Effector memory CD8-positive, alpha-beta T cell (primary cell): ENCODE measurements at regions not wholly inside any gene's neighbourhood (a gene's known extent, or its start where the extent isn't known, plus 50 kb on each side); places are given as distances from the start of the nearest gene placed in this dataset.

ENCODE experiments used
- ATAC-seq: fragments of 150-1000 bp; cut with Tn5 transposase; replicated peaks from 2 replicates; pipeline ENCODE4 v1.10.0; 2021; ENCODE audit warnings: mild to moderate bottlenecking, moderate library complexity
- DNase-seq, 3 experiments: peaks; one replicate each; pipeline ENCODE4 v3.0.0; 2021
- H3K27ac Mint-ChIP-seq, 2 donors: one replicate each; pipeline ENCODE4 v1.8.0; 2022; ENCODE audit warnings: mild to moderate bottlenecking in 2 of 2, mixed read lengths in 2 of 2, moderate library complexity in 2 of 2
- H3K27me3 Mint-ChIP-seq, 2 donors: one replicate each; pipeline ENCODE4 v1.8.0; 2022; ENCODE audit warnings: mixed read lengths in 2 of 2
- H3K36me3 Mint-ChIP-seq: one replicate; pipeline ENCODE4 v1.8.0; 2022; ENCODE audit warnings: mild to moderate bottlenecking, moderate library complexity, mixed read lengths; ENCODE audit not compliant: insufficient read depth
- H3K4me1 Mint-ChIP-seq, 2 donors: one replicate each; pipeline ENCODE4 v1.8.0; 2022; ENCODE audit warnings: low read depth in 2 of 2, mixed read lengths in 2 of 2
- H3K4me3 Mint-ChIP-seq, 2 donors: one replicate each; pipeline ENCODE4 v1.8.0; 2022; ENCODE audit warnings: mild to moderate bottlenecking in 2 of 2, mixed read lengths in 2 of 2, moderate library complexity in 2 of 2
- H3K9me3 Mint-ChIP-seq, 2 donors: one replicate each; pipeline ENCODE4 v1.8.0; 2022; ENCODE audit warnings: mixed read lengths in 2 of 2

- Mint-ChIP-seq H3K4me3 (no peak overlapping the region), H3K4me1 (no peaks in the 10 kb centered on the region), H3K27me3 (no peaks in the 10 kb centered on the region), H3K36me3 (no peaks in the 10 kb centered on the region), H3K9me3 (peaks cover under 1 to 11% of the 10 kb centered on the region in 2 donors), H3K27ac (no peak overlapping the region)
- DNase-seq (no peak), ATAC-seq (no peak)
Observed at GRCh38 chr9:31783491-31783890, 601.0 kb upstream of the ACO1 start.

- H3K4me1 Mint-ChIP-seq, result no peaks in the 10 kb centered on the region
- H3K4me3 Mint-ChIP-seq, result no peak overlapping the region
- DNase-seq (no peak), ATAC-seq (no peak)
- no peak overlapping the region for H3K27ac Mint-ChIP-seq
- no peaks in the 10 kb centered on the region for H3K9me3 Mint-ChIP-seq
- H3K27me3 Mint-ChIP-seq, result no peaks in the 10 kb centered on the region
- no peaks in the 10 kb centered on the region for H3K36me3 Mint-ChIP-seq
Observed at GRCh38 chr9:31790720-31791119, 593.7 kb upstream of the ACO1 start.

DNA sequence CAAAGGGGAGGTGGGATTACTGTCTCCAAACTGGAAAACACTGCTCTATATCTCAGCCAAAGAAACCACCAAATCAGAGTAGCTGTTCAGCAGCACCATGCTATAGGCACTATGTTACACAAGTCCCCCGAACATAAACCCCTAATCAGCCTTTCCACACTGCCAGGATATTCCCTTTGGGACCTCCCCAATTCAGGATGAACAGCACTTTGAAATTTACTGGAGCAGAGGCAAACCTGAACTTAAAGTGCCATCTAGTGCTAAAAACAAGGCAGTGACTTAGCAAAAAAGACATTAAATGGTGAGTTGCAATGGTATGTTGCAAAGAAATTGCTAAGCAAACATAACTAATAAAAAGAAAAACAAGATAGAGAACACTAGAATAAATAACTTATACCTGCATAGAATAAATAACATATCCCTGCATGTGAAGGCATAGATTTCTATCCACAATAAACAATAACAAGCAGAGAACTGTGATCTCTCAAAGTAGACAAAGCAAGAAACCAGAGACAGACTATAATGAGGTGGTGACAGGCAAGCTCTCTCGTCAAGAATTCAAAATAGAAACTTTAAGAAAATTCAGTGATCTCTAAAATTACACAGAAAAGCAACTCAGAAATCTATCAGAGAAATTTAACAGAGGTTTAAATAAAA lies 584.4 kb upstream of the ACO1 start:
- H3K36me3 Mint-ChIP-seq, result no peaks in the 10 kb centered on the region
- no peak overlapping the region for H3K27ac Mint-ChIP-seq
- H3K27me3 Mint-ChIP-seq, result no peaks in the 10 kb centered on the region
- DNase-seq (no peak), ATAC-seq (no peak)
- no peaks in the 10 kb centered on the region for H3K9me3 Mint-ChIP-seq
- no peaks in the 10 kb centered on the region for H3K4me1 Mint-ChIP-seq
- no peak overlapping the region for H3K4me3 Mint-ChIP-seq

- no peak overlapping the region for H3K4me3 Mint-ChIP-seq
- H3K9me3 Mint-ChIP-seq, result peaks cover 0 to 1% of the 10 kb centered on the region in 2 donors
- no peaks in the 10 kb centered on the region for H3K4me1 Mint-ChIP-seq
- peaks cover 7 to 22% of the 10 kb centered on the region in 2 donors for H3K27me3 Mint-ChIP-seq
- no peak for ATAC-seq
- DNase-seq, result no peak
- H3K36me3 Mint-ChIP-seq, result no peaks in the 10 kb centered on the region
- H3K27ac Mint-ChIP-seq, result no peak overlapping the region
Observed at GRCh38 chr9:31807574-31808256, 576.7 kb upstream of the ACO1 start.

GRCh38 chr9:31808766-31809165 lies 575.7 kb upstream of the ACO1 start:
- H3K4me1 Mint-ChIP-seq, result no peaks in the 10 kb centered on the region
- H3K4me3 Mint-ChIP-seq, result no peak overlapping the region
- no peak overlapping the region for H3K27ac Mint-ChIP-seq
- DNase-seq (no peak), ATAC-seq (no peak)
- peaks cover 7 to 22% of the 10 kb centered on the region in 2 donors for H3K27me3 Mint-ChIP-seq
- H3K9me3 Mint-ChIP-seq, result peaks cover 0 to 1% of the 10 kb centered on the region in 2 donors
- H3K36me3 Mint-ChIP-seq, result no peaks in the 10 kb centered on the region

DNA sequence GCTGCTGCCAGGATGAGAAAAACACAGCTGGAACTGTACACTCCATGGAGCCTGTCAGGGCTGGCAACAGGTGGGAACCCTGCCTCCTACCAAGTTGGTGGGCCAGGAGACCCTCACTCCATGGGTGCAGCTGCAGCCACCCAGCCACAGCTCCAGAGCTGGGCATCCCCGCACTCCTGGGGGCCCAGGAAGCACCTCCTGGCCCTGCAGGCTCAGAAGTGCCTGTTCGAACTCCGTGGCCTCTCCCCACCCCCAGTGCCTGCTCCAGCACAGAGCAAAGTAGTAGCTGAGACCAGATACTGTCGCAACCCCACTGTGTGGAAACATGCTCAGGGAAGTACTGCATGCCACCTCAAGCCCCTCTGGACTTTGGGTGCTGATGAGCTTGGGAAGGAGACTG lies 564.0 kb upstream of the ACO1 start:
- peaks cover 0 to 2% of the 10 kb centered on the region in 2 donors for H3K9me3 Mint-ChIP-seq
- H3K27ac Mint-ChIP-seq, result no peak overlapping the region
- no peak overlapping the region for H3K4me3 Mint-ChIP-seq
- DNase-seq (no peak), ATAC-seq (no peak)
- no peaks in the 10 kb centered on the region for H3K4me1 Mint-ChIP-seq
- no peaks in the 10 kb centered on the region for H3K36me3 Mint-ChIP-seq
- peaks cover 0 to 5% of the 10 kb centered on the region in 2 donors for H3K27me3 Mint-ChIP-seq

- no peaks in the 10 kb centered on the region for H3K4me1 Mint-ChIP-seq
- no peak overlapping the region for H3K27ac Mint-ChIP-seq
- peaks cover 0 to 5% of the 10 kb centered on the region in 2 donors for H3K27me3 Mint-ChIP-seq
- no peak for DNase-seq
- H3K4me3 Mint-ChIP-seq, result no peak overlapping the region
- H3K9me3 Mint-ChIP-seq, result peaks cover 0 to 2% of the 10 kb centered on the region in 2 donors
- no peak for ATAC-seq
- no peaks in the 10 kb centered on the region for H3K36me3 Mint-ChIP-seq
Observed at GRCh38 chr9:31821583-31821982, 562.9 kb upstream of the ACO1 start.

- Mint-ChIP-seq H3K27ac (no peak overlapping the region), H3K4me3 (no peak overlapping the region), H3K4me1 (no peaks in the 10 kb centered on the region), H3K9me3 (peaks cover 0 to 4% of the 10 kb centered on the region in 2 donors), H3K36me3 (no peaks in the 10 kb centered on the region), H3K27me3 (peaks cover 0 to 5% of the 10 kb centered on the region in 2 donors)
- no peak for DNase-seq
- no peak for ATAC-seq
Observed at GRCh38 chr9:31823365-31823764, 561.1 kb upstream of the ACO1 start.

GRCh38 chr9:31824860-31825259 lies 559.6 kb upstream of the ACO1 start:
- peaks cover 0 to 5% of the 10 kb centered on the region in 2 donors for H3K27me3 Mint-ChIP-seq
- H3K4me1 Mint-ChIP-seq, result no peaks in the 10 kb centered on the region
- no peak overlapping the region for H3K27ac Mint-ChIP-seq
- DNase-seq, result no peak
- no peaks in the 10 kb centered on the region for H3K36me3 Mint-ChIP-seq
- no peak overlapping the region for H3K4me3 Mint-ChIP-seq
- ATAC-seq, result no peak
- peaks cover 0 to 4% of the 10 kb centered on the region in 2 donors for H3K9me3 Mint-ChIP-seq

DNA sequence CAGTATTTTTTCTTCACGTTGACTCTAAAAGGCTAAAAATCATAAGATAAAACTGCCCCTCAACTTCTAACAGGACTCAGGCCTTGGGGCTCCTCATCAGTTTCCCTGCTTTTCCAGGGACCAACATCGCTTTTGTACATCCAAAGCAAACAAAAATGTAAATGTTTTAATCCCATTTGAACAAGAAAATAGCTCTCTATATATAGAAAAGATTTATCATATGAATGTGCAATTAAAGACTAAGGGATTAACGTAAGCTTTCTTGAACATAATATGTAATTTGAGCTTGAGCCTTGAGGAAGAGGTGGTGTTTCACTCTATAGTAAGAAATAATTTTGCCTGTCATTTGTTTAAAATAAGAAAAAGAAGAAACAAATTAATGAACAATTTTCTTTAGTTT lies 547.2 kb upstream of the ACO1 start:
- Mint-ChIP-seq H3K9me3 (peaks cover 0 to 1% of the 10 kb centered on the region in 2 donors), H3K27ac (no peak overlapping the region), H3K4me3 (no peak overlapping the region), H3K36me3 (no peaks in the 10 kb centered on the region), H3K4me1 (no peaks in the 10 kb centered on the region), H3K27me3 (no peaks in the 10 kb centered on the region)
- DNase-seq (no peak), ATAC-seq (no peak)

GRCh38 chr9:31839273-31839672 lies 545.2 kb upstream of the ACO1 start:
- ATAC-seq, result no peak
- Mint-ChIP-seq H3K36me3 (no peaks in the 10 kb centered on the region), H3K27ac (no peak overlapping the region), H3K4me1 (no peaks in the 10 kb centered on the region), H3K27me3 (no peaks in the 10 kb centered on the region), H3K4me3 (no peak overlapping the region), H3K9me3 (peaks cover 0 to 3% of the 10 kb centered on the region in 2 donors)
- DNase-seq, result no peak

GRCh38 chr9:31840702-31841101 lies 543.7 kb upstream of the ACO1 start:
- Mint-ChIP-seq H3K36me3 (no peaks in the 10 kb centered on the region), H3K4me3 (no peak overlapping the region), H3K27ac (no peak overlapping the region), H3K9me3 (peaks cover 0 to 3% of the 10 kb centered on the region in 2 donors), H3K4me1 (no peaks in the 10 kb centered on the region), H3K27me3 (no peaks in the 10 kb centered on the region)
- ATAC-seq (no peak), DNase-seq (no peak)

- Mint-ChIP-seq H3K4me3 (no peak overlapping the region), H3K27me3 (no peaks in the 10 kb centered on the region), H3K4me1 (no peaks in the 10 kb centered on the region), H3K36me3 (no peaks in the 10 kb centered on the region), H3K9me3 (peaks cover 0 to 5% of the 10 kb centered on the region in 2 donors), H3K27ac (no peak overlapping the region)
- ATAC-seq, result no peak
- DNase-seq, result no peak
Observed at GRCh38 chr9:31847963-31848362, 536.5 kb upstream of the ACO1 start.

DNA sequence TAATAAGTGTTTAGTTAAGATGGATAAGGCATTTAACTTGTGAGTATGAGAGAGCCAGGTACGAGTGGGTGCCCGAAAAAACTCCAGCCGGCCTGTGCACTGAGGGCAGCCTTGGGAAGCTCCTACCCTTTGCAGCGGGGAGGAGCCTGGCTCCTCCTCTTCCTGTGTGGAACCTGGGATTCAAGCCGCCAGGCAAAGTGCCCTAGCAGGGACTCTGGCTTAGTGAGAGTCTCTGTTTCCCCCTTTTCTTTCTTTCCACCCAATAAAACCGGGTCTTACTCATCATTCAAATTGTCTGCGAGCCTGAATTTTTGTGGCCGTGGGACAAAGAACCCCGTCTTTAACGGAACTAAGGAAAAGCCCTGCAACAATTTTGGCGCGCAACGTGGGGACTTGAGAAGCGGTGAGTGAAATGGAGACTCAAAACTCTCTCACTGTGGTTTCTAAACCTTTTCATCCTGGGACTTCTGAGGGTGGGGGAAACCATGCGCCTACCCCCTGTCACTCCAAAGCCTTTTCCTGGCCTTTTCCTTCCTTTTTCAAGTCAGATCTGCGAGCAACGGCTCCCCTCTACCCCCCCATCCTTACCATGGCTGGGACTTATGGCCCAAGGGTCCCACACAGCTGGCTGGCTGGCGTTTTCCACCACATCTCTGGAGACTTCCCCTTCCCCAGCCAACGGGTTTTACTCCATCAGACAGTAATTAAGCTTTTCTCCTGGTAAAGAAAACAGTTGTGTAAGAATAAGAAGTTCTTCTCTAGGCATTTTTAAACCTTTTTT lies 535.7 kb upstream of the ACO1 start:
- H3K27ac Mint-ChIP-seq, result no peak overlapping the region
- ATAC-seq (no peak), DNase-seq (no peak)
- H3K27me3 Mint-ChIP-seq, result no peaks in the 10 kb centered on the region
- H3K36me3 Mint-ChIP-seq, result no peaks in the 10 kb centered on the region
- H3K4me1 Mint-ChIP-seq, result no peaks in the 10 kb centered on the region
- H3K4me3 Mint-ChIP-seq, result no peak overlapping the region
- H3K9me3 Mint-ChIP-seq, result peaks cover 0 to 5% of the 10 kb centered on the region in 2 donors
